GM12892 (cell line): ENCODE measurements at regions not wholly inside any gene's neighbourhood (a gene's known extent, or its start where the extent isn't known, plus 50 kb on each side); places are given as distances from the start of the nearest gene placed in this dataset.

Experiments
- POLR2A ChIP-seq: IDR thresholded peaks from 2 replicates; pipeline ENCODE4 v1.6.1; 2011; ENCODE audit warnings: low read depth, low read length, control low read depth
- POLR2AphosphoS5 ChIP-seq: IDR thresholded peaks from 2 replicates; pipeline ENCODE4 v1.6.1; 2011; ENCODE audit warnings: low read depth, low read length, control low read depth

- TF ChIP-seq POLR2A (no peak), POLR2AphosphoS5 (no peak)
These were observed 65.2 kb upstream of the TINAGL1 start for GRCh38 chr1:31510853-31511789.
